ENCODE measurements at regions not wholly inside any gene's neighbourhood (a gene's known extent, or its start where the extent isn't known, plus 50 kb on each side); places are given as distances from the start of the nearest gene placed in this dataset.

GRCh38 chr6:144479991-144480390 lies 194.9 kb downstream of the UTRN start:
- DNase-seq = no peak
- H3K4me1 Mint-ChIP-seq (ENCODE audit: low read depth, unreplicated experiment) = no peaks in the 10 kb centered on the region
- intact Hi-C loops (cut with micrococcal nuclease; ENCODE audit: unreplicated experiment) = loop anchor here (5.0 to 10.0 kb wide), 3 partner anchors 183 to 263 kb away; no protein-coding TSS in a partner anchor
- no TSS peak for BruUV-seq (replicated peaks)
- H3K9me3 Mint-ChIP-seq (ENCODE audit: low read depth, unreplicated experiment) = no peaks in the 10 kb centered on the region
- H3K4me3 Mint-ChIP-seq (ENCODE audit: low read depth, unreplicated experiment) = no peak overlapping the region
- no peaks in the 10 kb centered on the region for H3K27me3 Mint-ChIP-seq (ENCODE audit: unreplicated experiment)
- CTCF ChIA-PET = interaction anchor here (1.0 kb wide), 1 partner anchor 264 kb away, joined by 3 read pairs; no protein-coding TSS in a partner anchor
- TF ChIP-seq CTCF (IDR thresholded peaks at IDR 0.05; ENCODE audit: unreplicated experiment) = no peak
- peaks cover 26% of the 10 kb centered on the region for H3K36me3 Mint-ChIP-seq (ENCODE audit: insufficient read depth, unreplicated experiment)
- H3K27ac Mint-ChIP-seq (ENCODE audit: unreplicated experiment) = no peak overlapping the region

GRCh38 chr6:144480473-144480872 lies 195.3 kb downstream of the UTRN start:
- no peak for TF ChIP-seq CTCF (IDR thresholded peaks at IDR 0.05; ENCODE audit: unreplicated experiment)
- no peaks in the 10 kb centered on the region for H3K9me3 Mint-ChIP-seq (ENCODE audit: low read depth, unreplicated experiment)
- no peaks in the 10 kb centered on the region for H3K4me1 Mint-ChIP-seq (ENCODE audit: low read depth, unreplicated experiment)
- intact Hi-C loops (cut with micrococcal nuclease; ENCODE audit: unreplicated experiment) = loop anchor here (5.0 to 10.0 kb wide), 3 partner anchors 183 to 263 kb away; no protein-coding TSS in a partner anchor
- no peak overlapping the region for H3K27ac Mint-ChIP-seq (ENCODE audit: unreplicated experiment)
- CTCF ChIA-PET = no interaction called here
- H3K4me3 Mint-ChIP-seq (ENCODE audit: low read depth, unreplicated experiment) = no peak overlapping the region
- BruUV-seq (replicated peaks) = no TSS peak
- no peaks in the 10 kb centered on the region for H3K27me3 Mint-ChIP-seq (ENCODE audit: unreplicated experiment)
- no peak for DNase-seq
- peaks cover 26% of the 10 kb centered on the region for H3K36me3 Mint-ChIP-seq (ENCODE audit: insufficient read depth, unreplicated experiment)

GRCh38 chr6:144481527-144481926 lies 196.4 kb downstream of the UTRN start:
- DNase-seq = no peak
- Mint-ChIP-seq H3K36me3 (ENCODE audit: insufficient read depth, unreplicated experiment) (peaks cover 26% of the 10 kb centered on the region), H3K4me3 (ENCODE audit: low read depth, unreplicated experiment) (no peak overlapping the region), H3K9me3 (ENCODE audit: low read depth, unreplicated experiment) (no peaks in the 10 kb centered on the region), H3K4me1 (ENCODE audit: low read depth, unreplicated experiment) (no peaks in the 10 kb centered on the region), H3K27me3 (ENCODE audit: unreplicated experiment) (no peaks in the 10 kb centered on the region), H3K27ac (ENCODE audit: unreplicated experiment) (no peak overlapping the region)
- intact Hi-C loops (cut with micrococcal nuclease; ENCODE audit: unreplicated experiment) = loop anchor here (5.0 to 10.0 kb wide), 3 partner anchors 184 to 264 kb away; no protein-coding TSS in a partner anchor
- BruUV-seq (replicated peaks) = no TSS peak
- TF ChIP-seq CTCF (IDR thresholded peaks at IDR 0.05; ENCODE audit: unreplicated experiment) = no peak
- CTCF ChIA-PET = interaction anchor here (0.7 to 1.4 kb wide), 3 partner anchors 37 to 377 kb away, joined by 4 to 7 read pairs (median 5); no protein-coding TSS in a partner anchor

GRCh38 chr6:144482142-144482541 lies 197.0 kb downstream of the UTRN start:
- Mint-ChIP-seq H3K4me1 (ENCODE audit: low read depth, unreplicated experiment) (no peaks in the 10 kb centered on the region), H3K9me3 (ENCODE audit: low read depth, unreplicated experiment) (no peaks in the 10 kb centered on the region), H3K27me3 (ENCODE audit: unreplicated experiment) (no peaks in the 10 kb centered on the region), H3K27ac (ENCODE audit: unreplicated experiment) (no peak overlapping the region), H3K36me3 (ENCODE audit: insufficient read depth, unreplicated experiment) (peaks cover 26% of the 10 kb centered on the region), H3K4me3 (ENCODE audit: low read depth, unreplicated experiment) (no peak overlapping the region)
- DNase-seq = peak; percentile 66
- intact Hi-C loops (cut with micrococcal nuclease; ENCODE audit: unreplicated experiment) = loop anchor here (2.0 to 10.0 kb wide), 4 partner anchors 185 to 377 kb away; no protein-coding TSS in a partner anchor
- TF ChIP-seq CTCF (IDR thresholded peaks at IDR 0.05; ENCODE audit: unreplicated experiment) = peak; percentile 42
- BruUV-seq (replicated peaks) = no TSS peak
- CTCF ChIA-PET = interaction anchor here (0.7 to 1.4 kb wide), 3 partner anchors 36 to 377 kb away, joined by 4 to 7 read pairs (median 5); no protein-coding TSS in a partner anchor
